ENCODE measurements at regions not wholly inside any gene's neighbourhood (a gene's known extent, or its start where the extent isn't known, plus 50 kb on each side); places are given as distances from the start of the nearest gene placed in this dataset.
A peak's percentile ranks its signal among the peaks of the same experiment; 100 is the strongest.

- FAIRE-seq (no peak), DNase-seq (ENCODE audit: insufficient read length, low spot score) (no peak)
Measured at GRCh38 chr7:41536873-41537665, 165.8 kb downstream of the INHBA start.

GRCh38 chr7:41536122-41536872, 166.6 kb downstream of the INHBA start:
- no peak for DNase-seq (ENCODE audit: insufficient read length, low spot score)
- FAIRE-seq: no peak

- DNase-seq (ENCODE audit: insufficient read length, low spot score) (no peak), FAIRE-seq (no peak)
Measured at GRCh38 chr7:41529831-41530230, 173.1 kb downstream of the INHBA start.

- FAIRE-seq (no peak), DNase-seq (ENCODE audit: insufficient read length, low spot score) (no peak)
Measured at GRCh38 chr7:41524876-41525275, 178.0 kb downstream of the INHBA start.

- FAIRE-seq (no peak), DNase-seq (ENCODE audit: insufficient read length, low spot score) (no peak)
Measured at GRCh38 chr7:41520445-41520844, 182.4 kb downstream of the INHBA start.

GRCh38 chr7:41517771-41518170, 185.1 kb downstream of the INHBA start:
- FAIRE-seq: no peak

GRCh38 chr7:41508755-41509154, 194.1 kb downstream of the INHBA start:
- FAIRE-seq (no peak), DNase-seq (ENCODE audit: insufficient read length, low spot score) (no peak)

More at GRCh38 chr7:41517771-41518170, 185.1 kb downstream of the INHBA start:
- DNase-seq (ENCODE audit: insufficient read length, low spot score): no peak

- DNase-seq (ENCODE audit: insufficient read length, low spot score) (no peak), FAIRE-seq (no peak)
Measured at GRCh38 chr7:41507686-41508268, 195.1 kb downstream of the INHBA start.

- FAIRE-seq (no peak), DNase-seq (ENCODE audit: insufficient read length, low spot score) (no peak)
Measured at GRCh38 chr7:41504214-41504980, 198.5 kb downstream of the INHBA start.

- FAIRE-seq (no peak), DNase-seq (ENCODE audit: insufficient read length, low spot score) (no peak)
Measured at GRCh38 chr7:41503438-41503837, 199.5 kb downstream of the INHBA start.

- no peak for FAIRE-seq
Measured at GRCh38 chr7:41501466-41501865, 201.4 kb downstream of the INHBA start.

GRCh38 chr7:41501006-41501405, 201.9 kb downstream of the INHBA start:
- FAIRE-seq (no peak), DNase-seq (ENCODE audit: insufficient read length, low spot score) (no peak)

More at GRCh38 chr7:41501466-41501865, 201.4 kb downstream of the INHBA start:
- no peak for DNase-seq (ENCODE audit: insufficient read length, low spot score)

GRCh38 chr7:41492603-41493002, 210.3 kb downstream of the INHBA start:
- FAIRE-seq (no peak), DNase-seq (ENCODE audit: insufficient read length, low spot score) (no peak)

- DNase-seq (ENCODE audit: insufficient read length, low spot score): no peak
- FAIRE-seq: no peak
Measured at GRCh38 chr7:41491883-41492471, 210.9 kb downstream of the INHBA start.

- no peak for FAIRE-seq
- no peak for DNase-seq (ENCODE audit: insufficient read length, low spot score)
Measured at GRCh38 chr7:41491308-41491707, 211.6 kb downstream of the INHBA start.

GRCh38 chr7:41489885-41490284, 213.0 kb downstream of the INHBA start:
- no peak for FAIRE-seq
- DNase-seq (ENCODE audit: insufficient read length, low spot score): no peak

GRCh38 chr7:41487229-41487940, 215.5 kb downstream of the INHBA start:
- FAIRE-seq: no peak

GRCh38 chr7:41481353-41481752, 221.5 kb downstream of the INHBA start:
- no peak for FAIRE-seq
- DNase-seq (ENCODE audit: insufficient read length, low spot score): no peak

More at GRCh38 chr7:41487229-41487940, 215.5 kb downstream of the INHBA start:
- DNase-seq (ENCODE audit: insufficient read length, low spot score): no peak

- peak; percentile 18 for FAIRE-seq
- no peak for DNase-seq (ENCODE audit: insufficient read length, low spot score)
Measured at GRCh38 chr7:41478187-41478586, 224.7 kb downstream of the INHBA start.

GRCh38 chr7:41476460-41476803, 226.5 kb downstream of the INHBA start:
- FAIRE-seq (no peak), DNase-seq (ENCODE audit: insufficient read length, low spot score) (no peak)
